PC-9 (cell line): ENCODE measurements at regions not wholly inside any gene's neighbourhood (a gene's known extent, or its start where the extent isn't known, plus 50 kb on each side); places are given as distances from the start of the nearest gene placed in this dataset.
A peak's percentile ranks its signal among the peaks of the same experiment; 100 is the strongest.

Source experiments
- BruUV-seq: library from RNA; stranded (reverse); fragments of 400-500 nt; replicated peaks from 2 replicates; lab custom pipeline; 2021; lab: Mats Ljungman, UMichigan
- CTCF ChIA-PET: fragments of 300-600 bp; sonication (Branson Sonifier 250); formaldehyde crosslinking; loops from one replicate; lab custom pipeline; 2022; ENCODE audit warnings: antibody characterized with exemption; lab: Charles Lee
- POLR2A ChIA-PET: fragments of 300-600 bp; sonication (Branson Sonifier 250); formaldehyde crosslinking; loops from one replicate; lab custom pipeline; 2022; ENCODE audit warnings: antibody characterized with exemption; ENCODE audit not compliant: unreplicated experiment; lab: Charles Lee
- DNase-seq, 2 experiments: peaks; one replicate each; pipeline versions ENCODE4 v3.0.0 to v3.0.0-alpha.2; 2015 to 2022; ENCODE audit warnings: mixed read lengths in 1 of 2
- H2AFZ ChIP-seq: fragments of 200-600 bp; sonication (generic); 2 replicates; pipeline ENCODE4 v1.8.1; 2017; ENCODE audit warnings: antibody characterized with exemption
- H3F3A ChIP-seq: fragments of 200-600 bp; sonication (generic); 2 replicates; pipeline ENCODE4 v1.8.1; 2017; ENCODE audit warnings: antibody characterized with exemption, mild to moderate bottlenecking, low read depth; ENCODE audit not compliant: insufficient read depth
- H3K27ac ChIP-seq: fragments of 200-600 bp; sonication (generic); 2 replicates; pipeline ENCODE4 v1.6.1; 2016; ENCODE audit warnings: mixed run types
- H3K27me3 ChIP-seq: fragments of 200-600 bp; sonication (generic); 2 replicates; pipeline ENCODE4 v1.6.1; 2016; ENCODE audit warnings: low read depth, mixed run types; ENCODE audit not compliant: insufficient read depth
- H3K36me3 ChIP-seq: fragments of 200-600 bp; sonication (generic); 2 replicates; pipeline ENCODE4 v1.6.1; 2016; ENCODE audit warnings: low read depth, mixed run types
- H3K4me1 ChIP-seq: fragments of 200-600 bp; sonication (generic); replicated peaks from 2 replicates; pipeline ENCODE4 v1.6.1; 2016; ENCODE audit warnings: mixed run types; ENCODE audit not compliant: insufficient read depth
- H3K4me2 ChIP-seq: fragments of 200-600 bp; sonication (generic); 2 replicates; pipeline ENCODE4 v1.6.1; 2017; ENCODE audit warnings: mixed run types
- H3K4me3 ChIP-seq: fragments of 200-600 bp; sonication (generic); 2 replicates; pipeline ENCODE4 v1.6.1; 2016; ENCODE audit warnings: mixed run types
- H3K79me2 ChIP-seq: fragments of 200-600 bp; sonication (generic); 2 replicates; pipeline ENCODE4 v1.6.1; 2017; ENCODE audit warnings: low read depth, mixed run types
- H3K9me2 ChIP-seq: fragments of 200-600 bp; sonication (generic); 2 replicates; pipeline ENCODE4 v1.8.1; 2017; ENCODE audit warnings: mild to moderate bottlenecking; ENCODE audit not compliant: insufficient read depth
- H3K9me3 ChIP-seq: fragments of 200-600 bp; sonication (generic); 2 replicates; pipeline ENCODE4 v1.8.1; 2016; ENCODE audit warnings: low read depth; ENCODE audit not compliant: insufficient read depth
- H4K20me1 ChIP-seq: fragments of 200-600 bp; sonication (generic); 2 replicates; pipeline ENCODE4 v1.8.1; 2017; ENCODE audit not compliant: insufficient read depth
- EZH2 ChIP-seq: fragments of 200-600 bp; sonication (generic); IDR thresholded peaks from 2 replicates; pipeline ENCODE4 v1.8.0; 2017; ENCODE audit warnings: antibody characterized with exemption, low read depth
- intact Hi-C: fragments of 100-400 bp; cut with micrococcal nuclease; formaldehyde crosslinking; loops from one replicate; pipeline ENCODE4 v1.10.0; 2022; ENCODE audit not compliant: unreplicated experiment
- TF ChIP-seq, protein P1 (sequence below): fragments of 200-600 bp; sonication (generic); conservative IDR thresholded peaks from 2 replicates; pipeline ENCODE4 v1.6.1; 2017; ENCODE audit warnings: mixed run types, antibody characterized with exemption, mild to moderate bottlenecking, moderate library complexity

DNA sequence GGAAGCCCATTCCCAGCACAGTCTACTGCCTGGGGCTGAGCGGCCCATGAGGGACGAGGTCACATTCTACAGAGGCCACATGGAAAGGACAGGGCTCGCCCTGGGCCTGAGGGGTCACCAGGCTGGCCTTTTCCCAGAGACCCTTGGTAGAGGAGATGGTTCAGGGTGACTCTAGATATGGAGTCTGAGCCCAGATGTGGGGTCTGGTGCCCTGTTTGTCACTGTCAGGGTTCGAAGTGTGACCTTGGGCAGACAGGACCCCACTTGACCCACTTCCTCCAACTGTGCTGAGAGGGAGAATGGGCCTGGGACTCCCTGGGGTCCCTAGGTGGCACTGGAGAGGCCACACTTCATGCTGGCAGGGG is 81.0 kb downstream of the MYEOV start:
- TF ChIP-seq, protein P1, sequence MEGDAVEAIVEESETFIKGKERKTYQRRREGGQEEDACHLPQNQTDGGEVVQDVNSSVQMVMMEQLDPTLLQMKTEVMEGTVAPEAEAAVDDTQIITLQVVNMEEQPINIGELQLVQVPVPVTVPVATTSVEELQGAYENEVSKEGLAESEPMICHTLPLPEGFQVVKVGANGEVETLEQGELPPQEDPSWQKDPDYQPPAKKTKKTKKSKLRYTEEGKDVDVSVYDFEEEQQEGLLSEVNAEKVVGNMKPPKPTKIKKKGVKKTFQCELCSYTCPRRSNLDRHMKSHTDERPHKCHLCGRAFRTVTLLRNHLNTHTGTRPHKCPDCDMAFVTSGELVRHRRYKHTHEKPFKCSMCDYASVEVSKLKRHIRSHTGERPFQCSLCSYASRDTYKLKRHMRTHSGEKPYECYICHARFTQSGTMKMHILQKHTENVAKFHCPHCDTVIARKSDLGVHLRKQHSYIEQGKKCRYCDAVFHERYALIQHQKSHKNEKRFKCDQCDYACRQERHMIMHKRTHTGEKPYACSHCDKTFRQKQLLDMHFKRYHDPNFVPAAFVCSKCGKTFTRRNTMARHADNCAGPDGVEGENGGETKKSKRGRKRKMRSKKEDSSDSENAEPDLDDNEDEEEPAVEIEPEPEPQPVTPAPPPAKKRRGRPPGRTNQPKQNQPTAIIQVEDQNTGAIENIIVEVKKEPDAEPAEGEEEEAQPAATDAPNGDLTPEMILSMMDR, result no peak
- TF ChIP-seq EZH2, result no peak
- BruUV-seq, result no TSS peak
- intact Hi-C loops, result loop anchor here (5.0 kb wide), 1 partner anchor 122 kb away; no protein-coding TSS in a partner anchor
- no peak overlapping the region for H2AFZ ChIP-seq
- H3K4me2 ChIP-seq, result no peak overlapping the region
- H3K79me2 ChIP-seq, result 0 out of 2 replicates have a peak, but pooled peaks cover 8% of the 10 kb centered on the region
- DNase-seq, result no peak
- peaks cover 30% of the 10 kb centered on the region for H3K36me3 ChIP-seq
- no peaks in the 10 kb centered on the region for H3K27me3 ChIP-seq
- no peak overlapping the region for H3K4me3 ChIP-seq
- 0 out of 2 replicates have a peak overlapping the region, but pooled peaks have one; percentile 3 for H3K27ac ChIP-seq
- H3K9me3 ChIP-seq, result no peaks in the 10 kb centered on the region
- POLR2A ChIA-PET, result no interaction called here
- CTCF ChIA-PET, result no interaction called here
- H3K9me2 ChIP-seq, result no peaks in the 10 kb centered on the region
- H4K20me1 ChIP-seq, result no peaks in the 10 kb centered on the region; the same call in none of the 2 replicates
- 0 out of 2 replicates have a peak, but pooled peaks cover under 1% of the 10 kb centered on the region for H3K4me1 ChIP-seq
- peaks cover 89% of the 10 kb centered on the region for H3F3A ChIP-seq

DNA sequence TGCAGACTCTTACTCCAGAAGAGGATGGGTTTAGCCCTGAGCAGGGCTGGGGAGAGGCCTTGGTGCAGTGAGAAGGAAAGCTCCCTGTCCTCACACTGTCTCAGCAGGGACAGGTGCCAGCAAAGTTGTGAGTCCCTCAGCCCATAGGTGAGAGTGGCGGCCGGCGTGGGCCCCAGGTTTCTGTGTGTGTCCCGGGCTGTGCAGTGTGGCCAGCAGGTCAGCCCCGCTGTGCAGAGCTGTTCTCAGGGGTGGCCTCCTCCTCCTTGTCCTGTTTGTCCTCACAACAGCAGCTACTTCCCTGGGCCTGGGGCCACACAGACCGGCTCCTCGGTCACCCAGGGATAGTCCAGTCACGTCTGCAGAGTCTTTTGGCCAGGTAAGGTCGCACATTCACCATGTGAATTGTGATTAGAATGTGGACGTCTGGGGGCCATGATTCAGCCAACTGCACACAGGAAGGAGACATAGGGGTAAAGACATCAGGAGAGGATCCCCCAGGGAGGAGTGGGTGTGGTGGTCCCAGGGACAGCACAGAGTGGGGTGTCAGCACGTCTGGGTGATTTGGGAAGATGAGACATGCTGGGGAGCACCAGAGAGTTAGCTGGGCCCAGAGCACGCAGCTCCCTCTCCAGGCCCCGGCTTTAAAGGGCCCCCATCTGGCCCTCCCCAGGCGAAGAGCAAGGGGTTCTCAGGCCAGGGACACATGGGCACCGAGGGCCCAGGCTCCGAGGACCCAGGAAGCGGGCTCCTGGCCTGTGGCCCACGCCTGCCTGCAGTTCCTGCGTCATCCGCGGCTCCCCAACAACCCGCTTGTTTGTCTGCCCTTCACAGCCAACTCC is 81.6 kb downstream of the MYEOV start:
- CTCF ChIA-PET, result no interaction called here

More for the DNA sequence above, 81.6 kb downstream of the MYEOV start:
- Histone ChIP-seq H4K20me1 (no peaks in the 10 kb centered on the region; the same call in none of the 2 replicates), H3K4me2 (no peak overlapping the region), H3K4me1 (peaks cover 7% of the 10 kb centered on the region), H3K79me2 (0 out of 2 replicates have a peak, but pooled peaks cover 7% of the 10 kb centered on the region), H2AFZ (no peak overlapping the region), H3K9me3 (no peaks in the 10 kb centered on the region), H3K27me3 (no peaks in the 10 kb centered on the region), H3K36me3 (peaks cover 27% of the 10 kb centered on the region), H3K4me3 (no peak overlapping the region), H3K9me2 (no peaks in the 10 kb centered on the region), H3F3A (peaks cover 92% of the 10 kb centered on the region), H3K27ac (0 out of 2 replicates have a peak overlapping the region, but pooled peaks have one; percentile 3)
- TF ChIP-seq, protein P1, result no peak
- TF ChIP-seq EZH2, result no peak
- no TSS peak for BruUV-seq
- no peak for DNase-seq
- POLR2A ChIA-PET, result no interaction called here
- intact Hi-C loops, result loop anchor here (5.0 kb wide), 1 partner anchor 122 kb away; no protein-coding TSS in a partner anchor
